ENCODE measurements at regions not wholly inside any gene's neighbourhood (a gene's known extent, or its start where the extent isn't known, plus 50 kb on each side); places are given as distances from the start of the nearest gene placed in this dataset.

DNA sequence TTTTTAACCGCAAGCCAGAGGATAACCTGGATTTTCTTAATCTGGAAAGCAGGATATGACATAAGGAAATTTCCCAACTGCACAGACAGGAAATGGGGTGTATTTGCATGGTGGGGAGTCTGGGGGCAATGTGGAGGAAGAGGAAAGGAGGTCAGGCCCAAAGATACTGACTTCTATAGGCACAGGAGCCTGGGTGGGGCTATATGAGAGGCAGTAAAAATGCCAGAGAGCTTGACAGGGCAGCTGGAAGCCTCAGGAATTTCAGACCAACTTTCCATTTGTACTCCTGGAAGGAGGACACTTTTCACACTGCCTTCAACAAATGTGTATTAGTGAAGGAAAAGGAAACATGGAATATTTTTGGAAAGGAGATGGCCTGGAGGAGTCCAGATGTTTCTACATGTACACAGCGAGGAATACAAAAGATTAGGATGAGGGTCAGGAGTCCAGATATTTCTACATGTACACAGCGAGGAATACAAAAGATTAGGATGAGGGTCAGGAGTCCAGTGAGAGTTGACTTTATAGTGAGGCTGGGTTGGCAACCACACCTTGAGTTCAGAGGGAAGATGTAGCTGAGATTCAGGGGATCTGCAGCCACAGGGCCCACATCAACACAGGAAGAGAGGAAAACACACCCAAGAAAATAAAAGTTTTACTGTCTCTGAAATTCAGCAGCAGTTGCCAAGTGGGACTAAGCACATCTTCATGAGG is 111.9 kb upstream of the PTPRG start (continued):
- no peak for TF ChIP-seq ZBTB4 (CRISPR knock-in tag; IDR thresholded peaks at IDR 0.05)
- no peak for TF ChIP-seq SMAD5 (IDR thresholded peaks at IDR 0.05; ENCODE audit: low read depth)
- no peak for TF ChIP-seq MXI1 (IDR thresholded peaks at IDR 0.05; ENCODE audit: low read depth, low read length)
- TF ChIP-seq, protein P1, sequence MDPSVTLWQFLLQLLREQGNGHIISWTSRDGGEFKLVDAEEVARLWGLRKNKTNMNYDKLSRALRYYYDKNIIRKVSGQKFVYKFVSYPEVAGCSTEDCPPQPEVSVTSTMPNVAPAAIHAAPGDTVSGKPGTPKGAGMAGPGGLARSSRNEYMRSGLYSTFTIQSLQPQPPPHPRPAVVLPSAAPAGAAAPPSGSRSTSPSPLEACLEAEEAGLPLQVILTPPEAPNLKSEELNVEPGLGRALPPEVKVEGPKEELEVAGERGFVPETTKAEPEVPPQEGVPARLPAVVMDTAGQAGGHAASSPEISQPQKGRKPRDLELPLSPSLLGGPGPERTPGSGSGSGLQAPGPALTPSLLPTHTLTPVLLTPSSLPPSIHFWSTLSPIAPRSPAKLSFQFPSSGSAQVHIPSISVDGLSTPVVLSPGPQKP (IDR thresholded peaks at IDR 0.05; ENCODE audit: low read depth, low read length), result no peak

GRCh38 chr3:61450866-61451265 is 110.5 kb upstream of the PTPRG start:
- CTCF ChIA-PET, result interaction anchor here (1.5 kb wide), 1 partner anchor 69 kb away, joined by 4 read pairs; no protein-coding TSS in a partner anchor
- no peak overlapping the region for H3K27ac ChIP-seq (ENCODE audit: control insufficient read depth, insufficient read depth)
- RAD21 ChIA-PET (ENCODE audit: unreplicated experiment), result no interaction called here
- no peak overlapping the region for H3K4me3 ChIP-seq
- FAIRE-seq (no peak), DNase-seq (ENCODE audit: low read depth, low spot score) (no peak), ATAC-seq (no peak)
- H3K9me3 ChIP-seq (replicated peaks; ENCODE audit: control insufficient read depth, insufficient read depth, low read length), result no peaks in the 10 kb centered on the region
- POLR2A ChIA-PET, result no interaction called here
- WGBS (ENCODE audit: insufficient coverage, insufficient replicate concordance, low lambda C conversion rate, missing lambda C conversion rate), result 9% methylated on average over 2 of the region's 2 CpGs
- SMC1A ChIA-PET (ENCODE audit: uncharacterized antibody, unreplicated experiment), result interaction anchor here (1.2 to 2.8 kb wide), 2 partner anchors 26 to 79 kb away, joined by 4 to 13 read pairs; no protein-coding TSS in a partner anchor
- H4K20me1 ChIP-seq (ENCODE audit: control insufficient read depth, insufficient read depth), result no peaks in the 10 kb centered on the region
- no peak overlapping the region for H2AFZ ChIP-seq (ENCODE audit: control insufficient read depth, low read depth, low read length)
- H3K79me2 ChIP-seq (ENCODE audit: control insufficient read depth, insufficient read depth, low read length), result no peaks in the 10 kb centered on the region
- H3K4me2 ChIP-seq (ENCODE audit: control insufficient read depth, insufficient read depth), result no peak overlapping the region
- intact Hi-C loops (cut with micrococcal nuclease; ENCODE audit: unreplicated experiment) (no loop called here), in situ Hi-C loops (cut with MboI) (no loop called here)
- no TSS peak for BruUV-seq (replicated peaks)
- H3K9ac ChIP-seq (ENCODE audit: control insufficient read depth, insufficient read depth, low read length), result no peak overlapping the region
- no peaks in the 10 kb centered on the region for H3K36me3 ChIP-seq (ENCODE audit: control insufficient read depth in 2 of 2, insufficient read depth in 2 of 2, low read length in 1 of 2)
- H3K27me3 ChIP-seq (replicated peaks in 1 of 2; ENCODE audit: control insufficient read depth in 2 of 2, insufficient read depth in 2 of 2, low read length in 1 of 2), result no peaks in the 10 kb centered on the region
- no peaks in the 10 kb centered on the region for H3K4me1 ChIP-seq (ENCODE audit: control insufficient read depth, insufficient read depth, low read length)
- TF ChIP-seq, protein P2, sequence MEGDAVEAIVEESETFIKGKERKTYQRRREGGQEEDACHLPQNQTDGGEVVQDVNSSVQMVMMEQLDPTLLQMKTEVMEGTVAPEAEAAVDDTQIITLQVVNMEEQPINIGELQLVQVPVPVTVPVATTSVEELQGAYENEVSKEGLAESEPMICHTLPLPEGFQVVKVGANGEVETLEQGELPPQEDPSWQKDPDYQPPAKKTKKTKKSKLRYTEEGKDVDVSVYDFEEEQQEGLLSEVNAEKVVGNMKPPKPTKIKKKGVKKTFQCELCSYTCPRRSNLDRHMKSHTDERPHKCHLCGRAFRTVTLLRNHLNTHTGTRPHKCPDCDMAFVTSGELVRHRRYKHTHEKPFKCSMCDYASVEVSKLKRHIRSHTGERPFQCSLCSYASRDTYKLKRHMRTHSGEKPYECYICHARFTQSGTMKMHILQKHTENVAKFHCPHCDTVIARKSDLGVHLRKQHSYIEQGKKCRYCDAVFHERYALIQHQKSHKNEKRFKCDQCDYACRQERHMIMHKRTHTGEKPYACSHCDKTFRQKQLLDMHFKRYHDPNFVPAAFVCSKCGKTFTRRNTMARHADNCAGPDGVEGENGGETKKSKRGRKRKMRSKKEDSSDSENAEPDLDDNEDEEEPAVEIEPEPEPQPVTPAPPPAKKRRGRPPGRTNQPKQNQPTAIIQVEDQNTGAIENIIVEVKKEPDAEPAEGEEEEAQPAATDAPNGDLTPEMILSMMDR (IDR thresholded peaks at IDR 0.05 in 2 of 3, conservative IDR thresholded peaks at IDR 0.05 in 1 of 3; ENCODE audit: control insufficient read depth in 2 of 3, extremely low read depth in 1 of 3, insufficient read depth in 1 of 3, low read depth in 3 of 3, low read length in 3 of 3), result no peak
- TF ChIP-seq ZBTB11 (CRISPR knock-in tag; IDR thresholded peaks at IDR 0.05) (no peak), TCF7 (IDR thresholded peaks at IDR 0.05; ENCODE audit: borderline replicate concordance) (no peak), MXI1 (IDR thresholded peaks at IDR 0.05; ENCODE audit: low read depth, low read length) (no peak)
- TF ChIP-seq, protein P3, sequence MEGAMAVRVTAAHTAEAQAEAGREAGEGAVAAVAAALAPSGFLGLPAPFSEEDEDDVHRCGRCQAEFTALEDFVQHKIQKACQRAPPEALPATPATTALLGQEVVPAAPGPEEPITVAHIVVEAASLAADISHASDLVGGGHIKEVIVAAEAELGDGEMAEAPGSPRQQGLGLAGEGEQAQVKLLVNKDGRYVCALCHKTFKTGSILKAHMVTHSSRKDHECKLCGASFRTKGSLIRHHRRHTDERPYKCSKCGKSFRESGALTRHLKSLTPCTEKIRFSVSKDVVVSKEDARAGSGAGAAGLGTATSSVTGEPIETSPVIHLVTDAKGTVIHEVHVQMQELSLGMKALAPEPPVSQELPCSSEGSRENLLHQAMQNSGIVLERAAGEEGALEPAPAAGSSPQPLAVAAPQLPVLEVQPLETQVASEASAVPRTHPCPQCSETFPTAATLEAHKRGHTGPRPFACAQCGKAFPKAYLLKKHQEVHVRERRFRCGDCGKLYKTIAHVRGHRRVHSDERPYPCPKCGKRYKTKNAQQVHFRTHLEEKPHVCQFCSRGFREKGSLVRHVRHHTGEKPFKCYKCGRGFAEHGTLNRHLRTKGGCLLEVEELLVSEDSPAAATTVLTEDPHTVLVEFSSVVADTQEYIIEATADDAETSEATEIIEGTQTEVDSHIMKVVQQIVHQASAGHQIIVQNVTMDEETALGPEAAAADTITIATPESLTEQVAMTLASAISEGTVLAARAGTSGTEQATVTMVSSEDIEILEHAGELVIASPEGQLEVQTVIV (IDR thresholded peaks at IDR 0.05; ENCODE audit: borderline replicate concordance, partially characterized antibody), result no peak
